Sigmoid colon (tissue), 6 donors: ENCODE measurements at regions not wholly inside any gene's neighbourhood (a gene's known extent, or its start where the extent isn't known, plus 50 kb on each side); places are given as distances from the start of the nearest gene placed in this dataset.

Experiments used
- DNase-seq: peaks from one replicate; pipeline ENCODE4 v3.0.0-alpha.2; 2019
- H3K27ac ChIP-seq, 4 donors: fragments of 200-600 bp; sonication (generic); one replicate each; pipeline ENCODE4 v1.5.1; 2016 to 2019; ENCODE audit warnings: mild to moderate bottlenecking in 1 of 4
- H3K27me3 ChIP-seq, 3 donors: fragments of 200-600 bp; sonication (generic); one replicate each; pipeline ENCODE4 v1.5.1; 2019; ENCODE audit warnings: mild to moderate bottlenecking in 1 of 3
- H3K36me3 ChIP-seq, 4 donors: fragments of 200-600 bp; sonication (generic); one replicate each; pipeline ENCODE4 v1.5.1; 2016 to 2019
- H3K4me1 ChIP-seq, 4 donors: fragments of 200-600 bp; sonication (generic); one replicate each; pipeline ENCODE4 v1.5.1; 2017 to 2019
- H3K4me3 ChIP-seq, 4 donors: fragments of 200-600 bp; sonication (generic); one replicate each; pipeline ENCODE4 v1.5.1; 2017 to 2019; ENCODE audit warnings: mild to moderate bottlenecking in 2 of 4, moderate library complexity in 1 of 4
- H3K9me3 ChIP-seq, 4 donors: fragments of 200-600 bp in 3 of 4; sonication (generic) in 3 of 4; one replicate each; pipeline versions ENCODE4 v1.5.1 to v1.6.1; 2013 to 2019
- EP300 ChIP-seq, 4 donors: sonication (generic); formaldehyde crosslinking; IDR thresholded peaks; one replicate each; pipeline ENCODE4 v1.6.1; 2017; ENCODE audit warnings: antibody characterized with exemption in 4 of 4
- POLR2A ChIP-seq, 2 donors: fragments of 450-650 bp; IDR thresholded peaks; one replicate each; pipeline ENCODE4 v1.6.1; 2016; ENCODE audit warnings: antibody characterized with exemption in 2 of 2, mild to moderate bottlenecking in 2 of 2, moderate library complexity in 2 of 2
- POLR2AphosphoS5 ChIP-seq, 4 donors: sonication (generic); formaldehyde crosslinking; IDR thresholded peaks; one replicate each; pipeline ENCODE4 v1.6.1; 2017; ENCODE audit warnings: antibody characterized with exemption in 4 of 4
- WGBS, 2 donors: extraction: QIAGEN DNeasy Blood & Tissue Kit; methylation state at CpG; one replicate each; pipeline ENCODE4 v1.1.7; 2013; 5-methylcytosine and 5-hydroxymethylcytosine counted together
- intact Hi-C: fragments of 100-400 bp; cut with DNase I; formaldehyde crosslinking; loops from one replicate; pipeline ENCODE4 v1.15.1; 2023
- small RNA-seq, 3 donors: library from RNA; depleted of rRNA; stranded (forward); fragments of <200 nt; gene quantifications; one replicate each; pipeline ENCODE3, GENCODE V24; 2016
- TF ChIP-seq, protein P1 (sequence below), 4 experiments: fragments of 450-650 bp in 3 of 4; fragments of 200-600 bp in 1 of 4; IDR thresholded peaks; one replicate each; pipeline ENCODE4 v1.5.1; 2016 to 2019; ENCODE audit warnings: antibody characterized with exemption in 4 of 4, mild to moderate bottlenecking in 3 of 4, moderate library complexity in 2 of 4
- donor health status: healthy with polysubstance abuse.
- donor health status: healthy.

DNA sequence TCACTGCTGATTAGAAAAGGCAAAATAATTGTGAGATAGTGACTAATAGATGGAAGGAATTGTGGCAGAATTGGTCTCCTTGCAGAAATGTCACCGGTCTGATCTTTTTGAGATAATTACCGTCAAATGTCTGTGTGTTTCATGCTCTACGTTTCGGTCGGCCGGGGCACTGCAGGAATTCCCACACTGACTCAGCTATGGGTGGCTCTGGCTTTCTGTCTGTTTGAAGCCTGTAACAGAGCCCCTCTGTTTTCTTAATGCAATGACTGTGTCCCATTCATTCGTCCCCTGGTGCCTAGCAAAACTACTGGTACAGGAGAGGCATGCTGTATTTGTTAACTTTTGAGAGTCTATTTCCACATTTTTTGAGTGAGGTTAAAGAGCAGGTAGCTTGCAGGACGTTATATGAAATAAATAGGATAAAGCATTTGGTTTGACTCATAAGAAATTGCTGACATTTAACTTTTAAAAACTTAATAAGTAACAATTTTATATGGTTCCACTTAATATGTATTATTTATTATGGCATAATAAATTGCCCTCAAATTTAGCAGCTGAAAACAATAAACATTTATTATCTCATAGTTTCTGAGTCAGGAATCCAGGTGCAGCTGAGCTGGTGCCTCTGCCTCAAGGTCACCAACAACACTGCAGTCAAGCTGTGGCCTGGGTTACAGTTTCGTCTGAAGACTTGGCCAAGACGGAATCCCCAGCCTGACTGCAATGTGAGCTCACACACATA is 53.3 kb upstream of the CTBP2 start:
- intact Hi-C loops = no loop called here
- Histone ChIP-seq H3K4me1 (no peaks in the 10 kb centered on the region), H3K36me3 (no peaks in the 10 kb centered on the region), H3K27me3 (no peaks in the 10 kb centered on the region), H3K4me3 (no peak overlapping the region), H3K27ac (no peak overlapping the region), H3K9me3 (no peaks in the 10 kb centered on the region)
- 83 to 84% methylated on average over 10 of the region's 10 CpGs for WGBS, 2 donors
- no peak for TF ChIP-seq EP300 (IDR thresholded peaks at IDR 0.05)
- TF ChIP-seq POLR2AphosphoS5 (IDR thresholded peaks at IDR 0.05) = no peak
- TF ChIP-seq, protein P1, sequence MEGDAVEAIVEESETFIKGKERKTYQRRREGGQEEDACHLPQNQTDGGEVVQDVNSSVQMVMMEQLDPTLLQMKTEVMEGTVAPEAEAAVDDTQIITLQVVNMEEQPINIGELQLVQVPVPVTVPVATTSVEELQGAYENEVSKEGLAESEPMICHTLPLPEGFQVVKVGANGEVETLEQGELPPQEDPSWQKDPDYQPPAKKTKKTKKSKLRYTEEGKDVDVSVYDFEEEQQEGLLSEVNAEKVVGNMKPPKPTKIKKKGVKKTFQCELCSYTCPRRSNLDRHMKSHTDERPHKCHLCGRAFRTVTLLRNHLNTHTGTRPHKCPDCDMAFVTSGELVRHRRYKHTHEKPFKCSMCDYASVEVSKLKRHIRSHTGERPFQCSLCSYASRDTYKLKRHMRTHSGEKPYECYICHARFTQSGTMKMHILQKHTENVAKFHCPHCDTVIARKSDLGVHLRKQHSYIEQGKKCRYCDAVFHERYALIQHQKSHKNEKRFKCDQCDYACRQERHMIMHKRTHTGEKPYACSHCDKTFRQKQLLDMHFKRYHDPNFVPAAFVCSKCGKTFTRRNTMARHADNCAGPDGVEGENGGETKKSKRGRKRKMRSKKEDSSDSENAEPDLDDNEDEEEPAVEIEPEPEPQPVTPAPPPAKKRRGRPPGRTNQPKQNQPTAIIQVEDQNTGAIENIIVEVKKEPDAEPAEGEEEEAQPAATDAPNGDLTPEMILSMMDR (IDR thresholded peaks at IDR 0.05) = no peak
- TF ChIP-seq POLR2A (IDR thresholded peaks at IDR 0.05) = no peak
- DNase-seq = no peak

DNA sequence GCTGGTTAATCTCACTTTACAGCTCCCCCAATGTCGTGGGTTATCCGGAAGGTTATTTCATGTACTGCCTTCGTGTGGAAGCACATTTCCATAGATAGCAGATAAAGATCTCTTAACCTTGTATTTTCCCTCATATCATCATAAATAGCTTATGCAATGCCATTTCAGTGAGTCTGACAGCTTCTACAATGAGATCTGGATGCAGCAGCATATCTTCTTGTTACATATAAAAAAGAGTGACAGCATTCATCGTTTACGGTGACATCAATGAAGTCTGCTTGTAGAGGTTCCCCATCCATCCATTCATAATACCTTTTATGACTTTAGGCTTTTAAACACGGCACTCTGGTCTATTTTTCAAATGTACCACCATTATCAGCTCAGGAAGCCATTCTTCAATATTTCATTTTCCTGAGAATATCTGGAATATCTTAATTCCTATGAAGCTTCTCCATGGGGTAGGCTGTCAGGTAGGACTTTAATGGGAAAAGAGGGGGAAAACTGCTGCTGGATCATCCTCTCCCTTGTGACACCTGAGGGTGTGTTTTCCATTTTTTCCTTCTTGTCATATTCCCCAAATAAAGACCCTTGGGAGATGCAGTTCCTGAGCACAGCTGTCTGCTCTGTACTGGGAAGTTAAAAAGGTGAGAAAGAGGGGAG is 51.9 kb upstream of the CTBP2 start:
- no peak overlapping the region for H3K27ac ChIP-seq
- no peaks in the 10 kb centered on the region for H3K9me3 ChIP-seq
- no peak for DNase-seq
- H3K4me1 ChIP-seq = no peaks in the 10 kb centered on the region
- no peaks in the 10 kb centered on the region for H3K27me3 ChIP-seq
- no peak overlapping the region for H3K4me3 ChIP-seq
- H3K36me3 ChIP-seq = no peaks in the 10 kb centered on the region
- TF ChIP-seq, protein P1 (IDR thresholded peaks at IDR 0.05) = no peak
- TF ChIP-seq POLR2AphosphoS5 (IDR thresholded peaks at IDR 0.05) (no peak), POLR2A (IDR thresholded peaks at IDR 0.05) (no peak)
- intact Hi-C loops = no loop called here
- WGBS, 2 donors = 78 to 89% methylated on average over 6 of the region's 6 CpGs

Small RNAs in the stretch of these regions (small RNA-seq; reads per million reads assigned to genes)
- gene RPS27P18 = 0 reads per million in 3 donors
